ENCODE measurements at regions not wholly inside any gene's neighbourhood (a gene's known extent, or its start where the extent isn't known, plus 50 kb on each side); places are given as distances from the start of the nearest gene placed in this dataset.

DNA sequence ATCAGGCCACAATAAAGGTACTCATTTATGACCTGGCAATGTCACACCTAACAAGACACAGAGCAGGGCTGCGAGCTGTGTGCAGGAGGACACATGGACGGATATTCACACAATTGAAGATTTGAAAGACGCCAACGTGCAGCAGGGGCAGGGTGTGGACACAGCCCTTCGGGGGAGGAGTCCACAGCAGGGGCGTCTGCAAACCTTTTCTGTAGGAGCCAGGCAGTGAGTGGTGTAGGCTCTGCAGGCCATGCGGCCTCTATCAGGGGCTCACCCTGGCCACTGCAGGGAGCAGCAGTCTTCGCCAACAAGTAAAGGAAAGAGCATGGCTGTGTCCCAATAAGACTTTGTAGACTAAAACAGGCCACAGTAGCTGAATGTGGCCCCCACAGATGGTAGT lies 125.7 kb upstream of the SNTG2 start:
- no peak for DNase-seq

DNA sequence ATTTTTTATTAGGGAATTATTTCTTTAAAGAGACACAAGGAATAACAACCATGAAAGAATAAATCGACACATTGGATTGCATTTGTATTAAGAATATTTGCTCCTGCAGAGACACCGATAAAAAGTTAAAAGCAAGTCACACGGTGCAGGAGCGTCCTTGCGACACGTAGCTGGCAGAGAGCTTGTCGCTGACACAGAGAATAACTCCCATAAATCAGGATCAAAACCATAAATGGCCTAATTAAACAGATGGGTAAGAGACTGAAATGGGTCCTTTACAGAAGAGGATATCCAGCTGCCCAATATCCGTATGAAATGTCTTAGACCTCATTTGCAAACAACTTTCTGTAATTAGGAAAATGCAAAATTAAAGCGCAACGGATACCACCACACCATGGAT lies 126.1 kb upstream of the SNTG2 start:
- no peak for DNase-seq

DNA sequence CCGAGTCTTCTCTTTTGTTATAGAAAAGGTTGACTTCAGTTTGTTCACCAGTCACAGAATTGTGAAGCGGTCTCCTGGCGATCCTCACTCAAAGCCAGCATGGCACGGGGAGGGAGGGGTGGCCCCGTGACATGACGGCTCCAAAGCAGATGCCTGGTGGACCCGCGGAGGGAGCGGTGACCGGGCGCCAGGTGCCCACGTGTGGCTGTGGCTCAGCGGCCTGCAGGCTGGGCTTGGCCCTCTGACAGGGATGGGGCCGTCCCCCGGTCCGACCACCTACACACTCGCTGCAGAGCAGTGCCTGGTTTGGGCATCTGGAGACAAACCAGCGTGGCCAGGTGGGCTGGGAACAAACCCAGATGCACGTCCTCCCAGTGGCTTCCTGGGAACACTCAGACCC lies 129.1 kb upstream of the SNTG2 start:
- DNase-seq = no peak

DNA sequence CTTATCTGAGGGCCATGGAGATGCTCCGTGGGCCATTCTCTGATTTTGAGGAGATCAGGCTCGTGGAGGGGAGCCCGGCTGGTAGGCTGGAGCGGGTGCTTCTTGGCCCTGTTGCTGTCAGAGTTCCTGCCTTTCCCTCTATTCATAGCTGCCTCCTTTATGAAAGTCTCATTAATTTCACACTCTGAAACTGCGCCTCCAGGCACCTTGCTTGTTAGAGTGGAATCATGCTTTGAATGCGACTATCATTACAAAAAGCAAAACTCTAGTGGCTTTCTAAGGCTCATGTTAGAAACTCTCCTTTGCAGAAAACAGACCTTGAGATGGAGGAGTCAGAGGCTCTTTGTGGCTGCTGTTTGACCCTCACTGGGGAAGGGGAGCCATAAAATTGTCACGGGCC lies 131.0 kb upstream of the SNTG2 start:
- no peak for DNase-seq

DNA sequence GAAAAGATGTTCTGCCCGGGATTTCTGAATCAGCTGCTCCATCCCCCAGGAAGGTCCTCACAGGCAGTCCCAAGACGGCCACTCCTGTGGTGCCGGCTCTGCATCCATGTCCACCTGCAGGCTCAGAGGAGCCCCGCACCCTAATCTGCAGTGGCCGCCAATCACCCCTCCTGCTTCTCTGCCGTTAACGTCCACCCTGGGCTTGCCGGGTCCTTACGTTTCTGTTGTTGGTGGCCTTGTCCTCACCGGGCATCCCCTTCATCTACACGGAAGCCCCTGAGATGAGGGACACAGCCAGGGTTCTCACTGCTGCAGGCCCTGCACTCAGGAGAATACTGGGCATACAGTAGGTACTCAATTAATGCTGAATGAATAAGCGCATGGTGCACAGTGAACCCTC lies 131.5 kb upstream of the SNTG2 start:
- DNase-seq = no peak

DNA sequence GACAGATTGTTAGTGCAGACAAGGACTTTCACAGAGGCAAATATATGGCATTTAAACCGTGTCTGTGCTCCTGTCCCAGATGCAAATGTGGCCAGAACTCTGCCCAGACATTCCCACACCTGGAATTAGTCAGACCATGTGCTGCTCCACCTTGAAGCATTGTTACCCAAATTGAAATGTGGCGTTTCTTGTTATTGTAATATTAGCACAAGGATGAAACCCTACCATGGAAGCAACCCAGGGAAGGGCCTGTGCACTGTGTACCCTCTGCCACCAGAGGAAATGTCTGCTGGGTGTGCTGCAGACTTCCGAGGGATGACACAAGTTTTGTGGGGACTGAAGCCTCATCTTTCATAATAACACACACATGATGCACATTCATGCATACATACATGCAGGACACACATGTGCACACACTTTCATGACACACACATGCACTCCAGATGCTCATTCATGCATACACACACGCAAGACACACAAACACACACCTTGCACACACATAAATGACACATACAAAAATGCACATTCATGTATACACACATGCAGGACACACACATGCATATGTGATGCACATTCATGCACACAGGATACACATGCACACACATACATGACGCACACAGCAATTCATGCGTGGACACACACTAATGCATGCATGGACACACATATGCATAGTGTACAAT lies 133.2 kb upstream of the SNTG2 start:
- no peak for DNase-seq

DNA sequence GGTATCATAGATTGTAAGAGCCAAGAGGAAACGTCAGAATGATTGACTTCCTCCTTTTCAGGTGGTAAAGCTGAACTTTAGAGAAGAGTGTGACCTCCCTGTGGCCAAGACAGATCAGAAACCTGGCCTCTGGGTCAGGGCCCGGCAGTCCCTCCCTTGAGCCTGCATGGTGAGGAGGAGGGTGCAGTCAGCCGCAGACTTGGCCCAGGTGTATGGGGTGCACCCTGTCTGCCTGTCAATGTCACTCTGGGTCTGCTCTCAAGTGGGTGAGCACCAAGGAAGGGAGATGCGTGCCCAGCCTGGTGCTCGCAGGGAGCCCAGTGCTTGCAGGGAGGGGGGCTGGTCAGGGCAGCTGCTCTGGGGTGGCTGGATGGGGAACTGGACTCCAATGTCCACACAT lies 134.4 kb upstream of the SNTG2 start:
- DNase-seq = no peak

DNA sequence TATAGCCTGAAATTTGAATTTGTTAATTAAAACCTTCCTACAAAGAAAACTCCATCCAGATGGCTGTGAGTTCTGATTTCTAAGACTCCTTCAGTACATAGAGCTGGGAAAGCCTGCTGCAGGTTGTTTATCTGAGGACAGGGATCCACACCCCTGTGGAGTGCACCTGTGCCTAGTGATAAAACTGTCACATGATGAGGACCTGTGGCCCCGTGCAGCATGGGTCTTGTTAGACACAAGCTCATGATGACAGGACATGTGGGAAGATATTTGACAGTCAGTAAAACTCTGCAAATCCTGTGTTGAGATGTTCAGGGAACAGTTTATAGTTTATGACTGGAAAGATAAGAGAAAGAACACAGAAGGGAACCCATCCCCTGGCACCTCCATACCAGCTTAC lies 133.2 kb upstream of the TMEM18 start:
- no peak for DNase-seq

DNA sequence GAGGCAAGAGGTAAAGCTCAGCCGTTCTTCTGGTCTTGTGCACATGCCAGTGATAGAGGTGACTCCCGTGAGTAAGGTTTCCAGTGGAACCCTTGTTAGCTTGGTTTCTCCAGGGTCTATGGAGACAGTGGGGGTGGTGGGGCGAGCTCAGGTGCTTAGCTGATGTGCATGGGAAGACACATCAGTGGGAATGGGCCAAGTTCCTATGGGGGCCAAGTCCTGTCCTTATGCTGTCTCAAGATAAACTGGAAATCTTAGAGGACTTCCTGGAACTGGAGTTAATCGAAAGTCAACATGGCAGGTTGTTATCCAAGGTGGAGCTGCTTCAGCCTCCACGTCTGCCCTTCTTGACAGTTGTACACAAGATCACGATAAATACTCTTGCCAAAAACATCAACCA lies 130.1 kb upstream of the TMEM18 start:
- no peak for DNase-seq

DNA sequence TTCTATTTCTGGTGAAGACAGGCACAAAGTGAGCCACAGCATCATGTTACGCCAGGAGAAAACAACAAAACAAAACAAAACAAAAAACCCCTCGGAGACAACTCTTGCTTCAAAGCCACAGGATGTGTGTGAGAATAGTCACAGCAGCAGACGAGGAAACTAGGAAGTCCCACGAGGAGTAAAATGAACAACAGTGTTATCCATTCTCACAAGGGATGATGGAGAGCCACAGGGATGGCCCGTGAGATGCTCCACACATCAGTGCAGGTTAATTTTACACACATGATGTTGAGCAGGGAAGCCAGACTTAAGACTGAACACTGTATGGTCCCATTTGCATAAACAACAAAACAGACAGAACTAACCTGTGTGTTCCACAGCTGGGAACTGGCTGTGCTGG lies 128.5 kb upstream of the TMEM18 start:
- DNase-seq = no peak

DNA sequence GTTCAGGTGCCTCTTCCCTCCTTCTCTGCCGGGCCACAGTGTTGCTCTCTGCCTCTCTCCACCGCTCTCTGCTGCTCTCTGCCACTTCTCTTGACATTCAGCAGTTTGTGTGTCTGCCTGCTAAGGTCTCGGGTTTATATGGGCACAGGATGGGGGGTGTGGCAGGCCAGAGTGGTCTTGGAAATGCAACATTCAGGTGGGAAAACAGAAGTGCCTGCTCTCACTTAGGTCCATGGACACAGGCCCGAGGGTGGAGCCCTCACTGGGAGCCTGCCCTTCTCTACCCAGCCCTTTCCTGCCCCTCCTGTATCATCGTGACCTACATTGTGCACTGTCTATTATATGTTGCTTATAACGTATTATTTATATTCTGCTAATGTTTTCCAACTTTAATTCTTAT lies 120.8 kb upstream of the TMEM18 start:
- no peak for DNase-seq

DNA sequence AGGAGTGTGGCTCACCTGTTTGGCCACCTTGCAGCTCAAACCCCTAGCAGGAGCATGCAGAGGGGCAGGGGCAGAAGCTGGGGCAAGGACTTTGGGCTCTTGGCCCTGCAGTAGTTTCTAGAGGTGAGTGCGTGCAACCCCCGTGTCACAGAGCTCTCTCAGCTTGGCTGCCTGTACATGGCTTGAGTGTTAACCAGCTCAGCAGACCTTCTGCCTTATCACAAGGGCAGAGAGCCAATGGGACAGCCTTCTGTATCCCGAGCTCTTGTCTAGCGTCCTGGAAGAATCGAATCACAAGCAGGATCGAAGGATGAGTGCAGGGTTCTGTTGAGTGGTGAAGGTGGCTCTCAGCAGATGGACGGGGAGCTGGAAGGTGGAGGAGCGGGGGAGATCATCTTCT lies 120.3 kb upstream of the TMEM18 start:
- DNase-seq = no peak

DNA sequence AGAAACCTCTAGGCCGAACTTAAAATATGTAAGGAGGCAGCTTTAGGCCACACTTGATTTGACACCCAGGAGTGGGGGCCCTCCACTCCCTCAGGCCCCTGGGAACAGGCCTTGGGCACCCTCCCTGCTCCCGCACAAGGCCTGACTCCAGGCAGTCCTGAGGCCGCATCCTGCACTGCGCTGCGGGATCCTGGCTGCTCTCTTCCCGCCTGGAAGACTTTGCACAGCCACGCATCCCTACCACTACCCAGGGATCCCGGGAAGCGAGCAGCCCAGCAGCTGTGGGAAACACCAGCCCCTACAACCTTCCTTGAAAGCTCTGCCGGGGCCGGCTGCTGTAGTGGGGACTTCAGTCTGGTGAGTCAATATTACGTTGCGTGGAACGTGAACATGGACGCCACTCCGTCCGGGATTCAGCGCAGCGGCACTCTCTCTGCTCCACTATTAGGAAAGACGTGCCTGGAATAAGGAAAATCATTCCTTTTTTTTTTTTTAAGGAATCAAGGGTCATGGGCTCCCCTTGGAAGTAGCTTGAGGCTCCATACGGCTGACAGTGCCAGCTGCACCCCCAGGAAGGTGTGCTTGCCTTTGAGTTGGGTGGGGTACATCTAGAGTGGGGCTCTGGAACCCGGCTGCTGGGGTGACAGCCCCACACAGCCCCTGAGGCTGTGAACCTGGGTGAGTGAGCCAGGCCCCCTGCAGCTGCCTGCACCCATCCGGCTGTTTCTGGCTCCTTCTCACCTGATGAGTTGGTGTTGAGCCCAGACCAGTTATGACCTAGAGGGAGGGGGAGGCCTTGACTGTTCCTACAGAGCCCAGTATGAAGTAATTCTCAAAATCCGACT lies 119.2 kb upstream of the TMEM18 start:
- DNase-seq = no peak

DNA sequence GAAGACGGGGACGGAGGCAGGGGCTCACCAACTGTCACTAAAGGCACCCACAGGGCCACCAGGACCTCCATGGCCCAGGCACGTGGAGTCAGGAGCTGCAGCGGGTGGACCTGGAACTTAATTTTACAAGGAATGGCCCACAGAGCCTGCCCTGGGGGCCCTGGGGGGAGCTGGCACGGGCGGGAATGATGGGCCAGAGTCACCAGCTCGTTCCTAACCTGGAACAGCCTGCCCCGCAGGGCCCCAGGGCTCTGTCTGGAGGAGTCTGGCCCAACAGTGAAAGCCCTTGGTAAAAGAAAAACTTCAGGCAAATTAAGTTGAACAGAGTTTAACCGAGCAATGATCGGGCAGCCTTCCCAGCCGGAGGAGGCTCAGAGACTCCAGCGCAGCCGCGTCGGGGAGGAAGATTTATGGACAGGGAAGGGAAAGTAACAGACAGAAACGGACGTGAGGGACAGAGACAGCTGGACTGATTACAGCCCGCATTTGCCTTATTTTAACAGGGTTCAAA lies 118.4 kb upstream of the TMEM18 start:
- no peak for DNase-seq

DNA sequence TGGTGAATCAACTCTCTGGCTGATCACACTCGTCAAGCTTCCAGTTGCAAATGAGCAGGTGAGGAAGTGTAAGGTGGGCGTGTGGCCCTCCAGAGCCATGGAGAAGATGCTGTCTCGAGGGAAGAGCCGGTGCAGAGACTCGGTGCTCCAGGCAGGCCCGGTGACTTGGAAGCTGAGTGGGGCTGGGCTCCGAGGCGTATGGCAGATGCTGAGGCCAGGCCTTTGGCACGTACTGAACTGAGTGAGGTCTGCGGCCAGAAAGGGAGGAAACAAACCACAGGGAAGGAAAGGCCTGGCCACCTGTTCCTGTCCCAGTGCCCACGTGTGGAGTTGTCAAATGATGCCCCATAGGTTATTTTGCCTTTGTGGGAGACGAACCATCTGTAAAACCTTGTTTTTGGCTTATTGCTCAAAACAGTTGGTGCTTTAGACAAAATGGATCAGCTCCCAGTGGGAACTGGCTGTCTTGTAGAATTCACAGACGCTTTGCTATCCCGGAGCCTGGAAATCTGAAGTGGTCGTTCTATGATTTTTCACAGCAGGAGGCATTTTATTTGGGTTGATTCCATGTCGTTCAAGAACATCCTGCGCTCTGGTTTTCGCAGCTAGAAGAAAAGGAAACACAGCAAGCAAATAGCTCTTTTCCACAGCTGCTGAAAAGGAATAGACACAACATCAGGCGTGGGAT lies 117.5 kb upstream of the TMEM18 start:
- DNase-seq = no peak

DNA sequence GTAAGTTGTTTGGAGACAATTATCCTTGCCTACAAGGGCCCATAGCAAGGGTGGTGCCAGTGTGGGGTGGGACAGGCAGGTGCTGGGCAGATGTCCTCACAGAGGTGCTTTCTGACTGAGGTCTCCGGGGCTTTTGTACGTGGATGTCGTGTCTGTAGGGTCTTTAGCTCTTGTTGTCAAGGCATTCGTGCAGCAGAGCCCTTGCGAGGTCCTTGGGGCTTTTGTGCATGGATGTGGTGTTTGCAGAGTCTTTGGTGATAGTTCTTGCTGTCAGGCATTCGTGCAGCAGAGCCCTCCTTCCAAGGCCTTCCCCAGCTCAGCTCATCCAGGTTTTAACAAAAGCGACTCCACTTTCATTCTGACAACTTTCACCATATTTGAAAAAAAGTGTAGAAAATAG lies 116.0 kb upstream of the TMEM18 start:
- no peak for DNase-seq

DNA sequence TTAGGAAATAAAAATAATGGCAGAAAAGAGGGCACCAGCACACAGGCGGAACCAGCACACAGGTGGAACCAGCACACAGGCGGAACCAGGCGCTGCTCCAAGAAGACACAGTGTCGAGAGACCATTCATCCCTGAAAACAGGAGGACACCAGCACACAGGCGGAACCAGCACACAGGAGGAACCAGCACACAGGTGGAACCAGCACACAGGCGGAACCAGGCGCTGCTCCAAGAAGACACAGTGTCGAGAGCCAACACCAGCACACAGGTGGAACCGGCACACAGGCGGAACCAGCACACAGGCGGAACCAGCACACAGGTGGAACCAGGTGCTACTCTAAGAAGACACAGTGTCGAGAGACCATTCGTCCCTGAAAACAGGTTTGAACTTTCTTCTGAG lies 115.5 kb upstream of the TMEM18 start:
- DNase-seq = no peak

DNA sequence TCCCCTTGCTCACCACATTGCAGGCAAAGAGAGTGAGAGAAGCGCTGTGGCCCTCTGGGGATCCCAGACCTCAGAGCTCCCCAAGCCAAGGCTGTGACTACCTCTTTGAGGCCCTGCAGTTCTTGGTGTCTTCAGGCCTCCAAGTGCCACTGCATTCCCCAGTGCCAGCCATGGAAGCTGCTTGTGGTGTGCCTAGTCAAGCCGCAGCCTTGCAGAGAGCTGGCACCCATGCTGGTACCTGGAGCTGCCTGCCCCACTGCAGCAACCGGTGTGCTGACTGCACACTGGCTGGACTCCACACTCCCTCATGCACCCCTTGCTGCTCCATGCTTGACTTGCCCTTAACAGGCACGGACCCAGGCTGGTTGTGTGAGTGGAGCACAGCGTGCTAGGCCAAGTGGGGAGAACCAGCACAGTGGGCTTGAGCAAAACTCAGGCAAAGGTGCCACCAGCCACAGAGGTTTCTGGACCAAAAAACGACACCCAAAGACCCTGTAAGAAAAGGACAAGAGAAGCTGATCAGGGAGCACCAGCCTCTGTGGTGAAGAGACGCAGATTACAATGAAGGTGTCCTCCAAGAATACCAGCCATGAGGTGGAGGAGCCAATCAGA lies 113.5 kb upstream of the TMEM18 start:
- DNase-seq = no peak

DNA sequence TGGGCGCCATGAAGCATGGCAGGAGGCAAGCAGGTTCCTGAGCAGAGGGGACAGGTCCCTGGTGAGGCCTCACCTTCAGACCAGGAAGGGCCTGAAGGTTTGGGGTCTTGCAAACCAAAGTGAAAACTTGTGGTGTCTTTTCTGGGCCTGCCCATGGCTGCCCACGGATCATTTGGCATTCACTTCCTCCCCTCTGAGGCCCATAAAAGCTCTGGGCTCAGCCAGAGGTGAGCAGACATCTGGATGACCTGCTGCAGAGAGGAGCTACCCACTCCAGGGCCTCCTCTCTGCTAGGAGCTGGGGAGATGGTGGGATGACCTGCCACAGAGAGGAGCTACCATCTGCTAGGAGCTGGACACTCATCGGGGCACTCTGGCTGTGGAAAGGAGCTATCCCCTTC lies 112.9 kb upstream of the TMEM18 start:
- DNase-seq = no peak

DNA sequence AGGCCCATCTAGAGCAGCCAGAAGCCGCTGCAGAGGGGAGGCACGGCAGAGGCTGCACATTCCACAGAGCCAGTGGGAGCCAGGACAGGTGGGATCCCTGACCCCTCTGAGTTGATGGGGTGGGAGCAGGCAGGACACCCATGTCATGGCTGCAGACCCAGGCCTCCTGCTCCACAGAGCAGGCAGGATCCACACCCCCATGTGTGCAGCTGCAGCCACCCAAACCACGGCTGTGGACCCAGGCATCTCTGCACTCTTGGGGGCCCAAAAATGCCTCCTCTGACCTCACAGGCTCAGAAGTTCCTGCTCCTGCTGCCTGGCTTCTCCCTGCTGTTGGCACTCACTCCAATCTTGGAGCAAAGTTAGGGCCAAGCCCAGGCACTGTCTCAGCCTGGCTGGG lies 112.3 kb upstream of the TMEM18 start:
- no peak for DNase-seq

DNA sequence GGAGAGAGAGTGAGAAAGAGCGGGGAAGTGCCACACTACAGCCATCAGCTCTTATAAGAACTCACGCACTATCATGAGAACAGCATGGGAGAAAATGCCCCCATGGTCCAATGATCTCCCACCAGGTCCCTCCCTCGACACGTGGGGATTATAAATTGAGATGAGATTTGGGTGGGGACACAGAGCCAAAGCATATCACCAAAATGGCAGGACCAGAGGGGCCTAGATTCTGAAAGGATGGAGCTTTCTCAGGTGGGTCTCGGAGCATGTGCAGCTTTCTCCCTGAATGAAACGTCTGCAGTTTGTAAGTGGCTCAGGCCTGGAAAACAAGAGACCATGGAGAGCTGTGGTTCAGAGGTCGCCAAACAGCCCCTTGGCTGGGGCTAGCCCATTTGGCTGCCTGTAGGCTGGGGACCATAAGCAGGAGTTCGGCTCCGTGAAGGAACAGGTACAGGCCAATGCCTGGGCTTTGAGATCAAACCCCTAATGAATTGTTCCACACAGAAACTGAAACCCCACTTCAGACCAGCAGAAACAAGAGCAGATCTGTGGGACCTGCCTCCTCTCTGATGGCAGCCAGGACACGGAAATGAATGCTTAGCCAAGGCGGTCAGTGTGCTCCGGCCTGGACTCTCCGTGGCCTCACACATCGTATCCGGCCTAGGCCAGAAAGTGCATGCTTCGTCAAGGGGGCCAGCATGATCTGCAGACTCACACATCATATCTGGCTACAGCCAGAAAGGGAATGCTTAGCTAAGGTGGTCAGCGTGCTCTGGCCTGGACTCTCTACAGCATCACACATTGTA lies 111.2 kb upstream of the TMEM18 start:
- DNase-seq = no peak

DNA sequence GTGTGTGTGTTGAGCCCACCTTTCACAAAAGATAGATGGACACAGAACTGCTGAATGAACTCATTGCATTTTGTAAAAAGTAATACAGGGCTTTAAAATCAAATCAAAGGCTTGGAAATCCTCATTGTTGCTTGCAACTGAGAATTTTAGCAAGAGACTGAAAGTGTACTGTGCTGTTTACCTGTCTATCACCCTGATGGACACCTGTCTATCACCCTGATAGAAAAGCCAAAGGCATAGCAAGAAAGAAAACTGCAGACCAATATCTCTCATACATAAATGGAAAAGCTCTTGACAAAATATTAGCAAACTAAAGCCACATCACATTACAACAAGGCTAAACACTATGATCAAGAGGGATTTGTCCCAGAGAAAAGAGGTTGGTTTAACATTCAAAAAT lies 107.5 kb upstream of the TMEM18 start:
- DNase-seq = no peak

DNA sequence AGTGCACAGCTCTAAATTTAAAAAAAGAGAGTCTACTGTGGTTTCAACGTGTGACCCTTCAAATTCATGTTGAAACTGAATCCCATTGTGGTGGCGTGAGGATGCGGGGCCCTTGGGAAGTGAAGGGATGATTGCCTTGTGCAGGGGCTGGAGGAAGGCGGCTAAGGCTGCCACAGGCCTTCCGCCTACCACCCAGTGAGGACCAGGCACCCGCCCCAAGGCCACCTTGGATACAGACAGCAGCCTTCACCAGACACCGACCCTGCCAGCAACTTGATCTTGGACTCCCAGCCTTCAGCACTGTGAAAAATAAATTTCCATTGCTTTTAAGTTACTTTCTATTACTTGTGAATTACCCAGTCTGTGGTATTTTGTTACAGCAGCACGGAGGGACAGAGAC lies 103.4 kb upstream of the TMEM18 start:
- DNase-seq = no peak

All from NCI-H1105 (cell line).